Erythroblast (primary cell): ENCODE measurements at regions not wholly inside any gene's neighbourhood (a gene's known extent, or its start where the extent isn't known, plus 50 kb on each side); places are given as distances from the start of the nearest gene placed in this dataset.

Source experiments
- GATA1 ChIP-seq: IDR thresholded peaks from 2 replicates; pipeline ENCODE4 v1.6.1; 2011; ENCODE audit warnings: low read depth, mild to moderate bottlenecking, control low read depth, low read length, moderate library complexity
- POLR2A ChIP-seq: IDR thresholded peaks from 2 replicates; pipeline ENCODE4 v1.6.1; 2011; ENCODE audit warnings: mild to moderate bottlenecking, low read length

DNA sequence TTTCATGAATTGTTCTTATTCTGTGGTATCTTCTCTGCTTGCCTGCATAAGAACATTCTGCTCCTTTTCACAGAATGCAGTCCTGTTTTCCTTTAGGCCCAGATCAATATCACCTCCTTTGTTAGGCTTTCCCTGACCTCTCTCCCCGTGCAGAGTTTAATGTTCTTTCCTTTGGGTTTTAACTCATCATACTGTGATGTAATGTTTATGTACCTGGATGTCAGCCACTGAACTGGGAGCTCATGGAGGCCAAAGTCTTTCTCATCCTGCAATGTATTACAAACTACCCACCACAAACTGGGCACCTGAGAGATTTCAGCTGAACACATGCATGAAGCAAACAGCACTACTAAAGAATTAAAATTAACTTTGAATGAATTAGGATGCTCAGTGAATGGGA, 192.8 kb upstream of the RORA start:
- no peak for TF ChIP-seq POLR2A
- TF ChIP-seq GATA1, result no peak
